Nephron progenitor cell (in vitro differentiated cells): ENCODE measurements at regions not wholly inside any gene's neighbourhood (a gene's known extent, or its start where the extent isn't known, plus 50 kb on each side); places are given as distances from the start of the nearest gene placed in this dataset.

ENCODE experiments used
- DNase-seq: peaks from one replicate; pipeline ENCODE4 v3.0.0; 2021
- H3K27ac Mint-ChIP-seq: 2 replicates; pipeline ENCODE4 v1.8.0; 2021; ENCODE audit warnings: mild to moderate bottlenecking, moderate library complexity, mixed read lengths
- H3K27me3 Mint-ChIP-seq: 2 replicates; pipeline ENCODE4 v1.8.0; 2021; ENCODE audit warnings: mild to moderate bottlenecking, low read depth, mixed read lengths; ENCODE audit not compliant: poor library complexity
- H3K36me3 Mint-ChIP-seq: 2 replicates; pipeline ENCODE4 v1.8.0; 2021; ENCODE audit warnings: low read depth, mixed read lengths
- H3K4me1 Mint-ChIP-seq: 2 replicates; pipeline ENCODE4 v1.8.0; 2021; ENCODE audit warnings: mixed read lengths
- H3K4me3 Mint-ChIP-seq: 2 replicates; pipeline ENCODE4 v1.8.0; 2021; ENCODE audit warnings: mild to moderate bottlenecking, moderate library complexity, mixed read lengths
- H3K9me3 Mint-ChIP-seq: 2 replicates; pipeline ENCODE4 v1.8.0; 2021; ENCODE audit warnings: mild to moderate bottlenecking, moderate library complexity, mixed read lengths
- CTCF ChIP-seq: fragments of 200-600 bp; sonication (generic); IDR thresholded peaks from 2 replicates; pipeline ENCODE4 v1.5.0; 2021; ENCODE audit warnings: antibody characterized with exemption

GRCh38 chr4:106429885-106430284, 61.3 kb upstream of the GIMD1 start:
- TF ChIP-seq CTCF = no peak
- no peak overlapping the region for H3K4me3 Mint-ChIP-seq
- no peak overlapping the region for H3K27ac Mint-ChIP-seq
- no peak for DNase-seq
- no peaks in the 10 kb centered on the region for H3K36me3 Mint-ChIP-seq
- no peaks in the 10 kb centered on the region for H3K4me1 Mint-ChIP-seq
- H3K27me3 Mint-ChIP-seq = no peaks in the 10 kb centered on the region
- no peaks in the 10 kb centered on the region for H3K9me3 Mint-ChIP-seq

GRCh38 chr4:106426069-106426468, 57.5 kb upstream of the GIMD1 start:
- Mint-ChIP-seq H3K4me1 (no peaks in the 10 kb centered on the region), H3K27ac (no peak overlapping the region), H3K36me3 (no peaks in the 10 kb centered on the region), H3K4me3 (no peak overlapping the region), H3K9me3 (no peaks in the 10 kb centered on the region), H3K27me3 (no peaks in the 10 kb centered on the region)
- no peak for TF ChIP-seq CTCF
- DNase-seq = no peak

DNA sequence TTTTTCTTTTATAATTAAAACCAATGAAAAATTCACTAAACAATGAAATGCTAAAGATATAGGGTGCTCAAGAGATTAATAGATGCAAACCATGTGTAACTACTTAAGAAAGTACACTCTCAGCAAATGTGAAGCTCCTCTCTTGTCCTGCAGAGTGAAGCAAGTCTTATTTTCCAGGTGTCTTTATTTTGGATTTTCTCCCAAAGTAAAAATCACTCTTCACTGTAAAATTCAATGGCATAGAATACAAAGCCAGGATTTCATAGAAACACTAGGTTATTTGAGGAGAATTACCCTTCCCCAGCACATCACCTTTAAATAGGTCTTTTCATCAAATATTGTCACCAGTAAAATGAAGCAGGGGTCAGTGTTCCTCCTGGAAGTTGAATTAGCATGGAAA, 57.0 kb upstream of the GIMD1 start:
- Mint-ChIP-seq H3K27me3 (no peaks in the 10 kb centered on the region), H3K9me3 (no peaks in the 10 kb centered on the region)

GRCh38 chr4:106424426-106424825, 55.8 kb upstream of the GIMD1 start:
- Mint-ChIP-seq H3K4me3 (no peak overlapping the region), H3K36me3 (no peaks in the 10 kb centered on the region), H3K27ac (peak overlapping the region; percentile 53), H3K27me3 (no peaks in the 10 kb centered on the region), H3K4me1 (no peaks in the 10 kb centered on the region), H3K9me3 (no peaks in the 10 kb centered on the region)
- DNase-seq = no peak
- no peak for TF ChIP-seq CTCF

More for the DNA sequence above, 57.0 kb upstream of the GIMD1 start:
- H3K4me1 Mint-ChIP-seq = no peaks in the 10 kb centered on the region
- no peak overlapping the region for H3K27ac Mint-ChIP-seq
- H3K4me3 Mint-ChIP-seq = no peak overlapping the region
- no peak for DNase-seq
- TF ChIP-seq CTCF = no peak
- no peaks in the 10 kb centered on the region for H3K36me3 Mint-ChIP-seq

DNA sequence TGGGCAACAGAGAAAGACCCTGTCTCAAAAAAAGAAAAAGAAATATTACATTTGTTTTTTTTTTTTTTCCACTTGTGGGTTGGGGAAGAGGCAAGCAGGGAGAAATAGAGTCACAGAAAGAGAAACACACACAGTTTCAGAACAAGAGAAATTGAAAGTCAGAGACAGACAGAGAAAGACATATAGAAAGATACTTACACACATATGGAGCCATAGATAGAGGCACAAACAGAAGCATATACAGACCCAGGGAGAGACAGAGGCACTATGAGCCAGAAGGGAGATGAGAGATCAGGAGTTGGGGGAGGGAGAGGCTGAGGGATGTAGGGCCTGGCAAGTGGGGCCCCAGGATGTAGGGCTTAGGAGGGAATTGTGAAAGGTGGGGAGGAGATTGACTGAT, 55.2 kb upstream of the GIMD1 start:
- Mint-ChIP-seq H3K4me1 (no peaks in the 10 kb centered on the region), H3K27me3 (no peaks in the 10 kb centered on the region)

More for the DNA sequence above, 55.2 kb upstream of the GIMD1 start:
- Mint-ChIP-seq H3K27ac (no peak overlapping the region), H3K4me3 (no peak overlapping the region), H3K9me3 (no peaks in the 10 kb centered on the region), H3K36me3 (no peaks in the 10 kb centered on the region)
- TF ChIP-seq CTCF = no peak
- DNase-seq = no peak
